ELF-1 (cell line): ENCODE measurements at regions not wholly inside any gene's neighbourhood (a gene's known extent, or its start where the extent isn't known, plus 50 kb on each side); places are given as distances from the start of the nearest gene placed in this dataset.
"Not testable (repeated sequence)": the region's sequence is repeated elsewhere in the genome, so short reads cannot be mapped to it uniquely, and the experiment has no call there.

ENCODE experiments used
- DNase-seq: peaks from one replicate; pipeline ENCODE4 v3.0.0-alpha.2; 2016; ENCODE audit warnings: low read depth, low spot score

- no peak for DNase-seq
Observed at GRCh38 chr4:30837861-30838260, 117.7 kb downstream of the PCDH7 start.

GRCh38 chr4:30838331-30838730 lies 118.2 kb downstream of the PCDH7 start:
- no peak for DNase-seq

GRCh38 chr4:30839583-30840520 lies 119.7 kb downstream of the PCDH7 start:
- no peak for DNase-seq

GRCh38 chr4:30840571-30840970 lies 120.4 kb downstream of the PCDH7 start:
- DNase-seq, result no peak

GRCh38 chr4:30842142-30842541 lies 122.0 kb downstream of the PCDH7 start:
- no peak for DNase-seq

GRCh38 chr4:30842689-30843088 lies 122.5 kb downstream of the PCDH7 start:
- no peak for DNase-seq

- no peak for DNase-seq
Observed at GRCh38 chr4:30844861-30845582, 124.9 kb downstream of the PCDH7 start.

GRCh38 chr4:30847167-30847566 lies 127.0 kb downstream of the PCDH7 start:
- no peak for DNase-seq

- DNase-seq, result no peak
Observed at GRCh38 chr4:30847958-30848357, 127.8 kb downstream of the PCDH7 start.

- DNase-seq, result no peak
Observed at GRCh38 chr4:30854531-30854930, 134.4 kb downstream of the PCDH7 start.

- no peak for DNase-seq
Observed at GRCh38 chr4:30855232-30855631, 135.1 kb downstream of the PCDH7 start.

- DNase-seq, result no peak
Observed at GRCh38 chr4:30856795-30857564, 136.8 kb downstream of the PCDH7 start.

- no peak for DNase-seq
Observed at GRCh38 chr4:30860978-30861377, 140.8 kb downstream of the PCDH7 start.

GRCh38 chr4:30862196-30862595 lies 142.0 kb downstream of the PCDH7 start:
- DNase-seq, result no peak

- no peak for DNase-seq
Observed at GRCh38 chr4:30863021-30863420, 142.9 kb downstream of the PCDH7 start.

GRCh38 chr4:30865691-30866090 lies 145.5 kb downstream of the PCDH7 start:
- no peak for DNase-seq

GRCh38 chr4:30866346-30866745 lies 146.2 kb downstream of the PCDH7 start:
- DNase-seq, result no peak

- no peak for DNase-seq
Observed at GRCh38 chr4:30866907-30867306, 146.7 kb downstream of the PCDH7 start.

GRCh38 chr4:30867427-30867826 lies 147.3 kb downstream of the PCDH7 start:
- no peak for DNase-seq

- DNase-seq, result no peak
Observed at GRCh38 chr4:30868111-30868895, 148.1 kb downstream of the PCDH7 start.

GRCh38 chr4:30869387-30869786 lies 149.2 kb downstream of the PCDH7 start:
- DNase-seq, result not testable (repeated sequence)
